GM23338 (cell line): ENCODE measurements at regions not wholly inside any gene's neighbourhood (a gene's known extent, or its start where the extent isn't known, plus 50 kb on each side); places are given as distances from the start of the nearest gene placed in this dataset.

Source experiments
- ATAC-seq: fragments of 200-7000 bp; cut with Tn5 transposase; 3 replicates; pipeline ENCODE4 v1.9.1; 2020
- DNase-seq: peaks from one replicate; pipeline ENCODE4 v3.0.0-alpha.2; 2015; ENCODE audit warnings: low spot score
- H2AFZ ChIP-seq: fragments of 200-600 bp; sonication (generic); 2 replicates; pipeline ENCODE4 v1.8.0; 2016; ENCODE audit warnings: antibody characterized with exemption, mild to moderate bottlenecking, moderate library complexity
- H3F3A ChIP-seq: fragments of 200-600 bp; sonication (generic); replicated peaks from 2 replicates; pipeline ENCODE4 v1.8.0; 2017; ENCODE audit warnings: antibody characterized with exemption, mixed run types, low read depth
- H3K27ac ChIP-seq: fragments of 200-600 bp; sonication (generic); 2 replicates; pipeline ENCODE4 v1.6.1; 2016; ENCODE audit warnings: low read depth
- H3K27me3 ChIP-seq: fragments of 200-600 bp; sonication (generic); 2 replicates; pipeline ENCODE4 v1.8.0; 2016; ENCODE audit warnings: mild to moderate bottlenecking, mixed run types, moderate library complexity; ENCODE audit not compliant: insufficient read depth
- H3K36me3 ChIP-seq: fragments of 200-600 bp; sonication (generic); 2 replicates; pipeline ENCODE4 v1.8.0; 2016; ENCODE audit warnings: mild to moderate bottlenecking; ENCODE audit not compliant: insufficient read depth
- H3K4me1 ChIP-seq: fragments of 200-600 bp; sonication (generic); 2 replicates; pipeline ENCODE4 v1.8.0; 2016; ENCODE audit warnings: mild to moderate bottlenecking, moderate library complexity; ENCODE audit not compliant: insufficient read depth
- H3K4me2 ChIP-seq: fragments of 200-600 bp; sonication (generic); 2 replicates; pipeline ENCODE4 v1.7.1; 2017; ENCODE audit warnings: mixed run types
- H3K4me3 ChIP-seq: fragments of 200-600 bp; sonication (generic); 2 replicates; pipeline ENCODE4 v1.6.1; 2016; ENCODE audit warnings: mixed run types
- H3K79me2 ChIP-seq: fragments of 200-600 bp; sonication (generic); replicated peaks from 2 replicates; pipeline ENCODE4 v1.8.0; 2017; ENCODE audit warnings: mild to moderate bottlenecking; ENCODE audit not compliant: insufficient read depth
- H3K9me2 ChIP-seq: fragments of 200-600 bp; sonication (generic); 2 replicates; pipeline ENCODE4 v1.8.0; 2017; ENCODE audit not compliant: insufficient read depth
- H4K20me1 ChIP-seq: fragments of 200-600 bp; sonication (generic); replicated peaks from 2 replicates; pipeline ENCODE4 v1.8.0; 2017; ENCODE audit warnings: mild to moderate bottlenecking; ENCODE audit not compliant: insufficient read depth
- H3K27ac Mint-ChIP-seq: 2 replicates; pipeline ENCODE4 v1.8.0; 2020; ENCODE audit warnings: inconsistent platforms, mild to moderate bottlenecking, moderate library complexity, mixed read lengths
- H3K27me3 Mint-ChIP-seq: 3 replicates; pipeline ENCODE4 v1.8.0; 2022; ENCODE audit warnings: low read depth, mild to moderate bottlenecking, moderate library complexity, mixed read lengths, inconsistent platforms; ENCODE audit not compliant: insufficient read depth, poor library complexity
- H3K36me3 Mint-ChIP-seq: 3 replicates; pipeline ENCODE4 v1.8.0; 2021; ENCODE audit warnings: low read depth, mild to moderate bottlenecking, inconsistent platforms, moderate library complexity, mixed read lengths
- H3K4me1 Mint-ChIP-seq: 3 replicates; pipeline ENCODE4 v1.8.0; 2020; ENCODE audit warnings: mild to moderate bottlenecking, inconsistent platforms, mixed read lengths
- H3K4me3 Mint-ChIP-seq: 3 replicates; pipeline ENCODE4 v1.8.0; 2021; ENCODE audit warnings: moderate library complexity, mild to moderate bottlenecking, inconsistent platforms, mixed read lengths
- H3K9me3 Mint-ChIP-seq: 3 replicates; pipeline ENCODE4 v1.8.0; 2020; ENCODE audit warnings: moderate library complexity, mild to moderate bottlenecking, inconsistent platforms, mixed read lengths
- CREB1 ChIP-seq: fragments of 250-450 bp; sonication (Bioruptor Pico); IDR thresholded peaks from 2 replicates; pipeline ENCODE4 v1.5.0; 2020; ENCODE audit warnings: low read depth, mild to moderate bottlenecking, moderate library complexity
- EZH2phosphoT487 ChIP-seq: fragments of 200-600 bp; sonication (generic); IDR thresholded peaks from one replicate; pipeline ENCODE4 v1.8.1; 2018; ENCODE audit warnings: antibody characterized with exemption; ENCODE audit not compliant: unreplicated experiment
- JUNB ChIP-seq: IDR thresholded peaks from one replicate; pipeline ENCODE4 v1.6.1; 2016; ENCODE audit warnings: antibody characterized with exemption; ENCODE audit not compliant: unreplicated experiment
- NANOG ChIP-seq: IDR thresholded peaks from 2 replicates; pipeline ENCODE4 v1.6.1; 2016; ENCODE audit warnings: antibody characterized with exemption, borderline replicate concordance
- ZNF331 ChIP-seq: fragments of 250-450 bp; sonication (Bioruptor Pico); IDR thresholded peaks from 2 replicates; pipeline ENCODE4 v1.5.0; 2020; ENCODE audit warnings: low read depth, mild to moderate bottlenecking, moderate library complexity
- ZNF462 ChIP-seq: fragments of 250-450 bp; sonication (Bioruptor Pico); IDR thresholded peaks from 2 replicates; pipeline ENCODE4 v1.5.0; 2020; ENCODE audit warnings: mild to moderate bottlenecking, moderate library complexity
- TF ChIP-seq, protein P1 (sequence below), 2 experiments: fragments of 200-600 bp in 1 of 2; sonication (generic) in 1 of 2; conservative IDR thresholded peaks; 2 replicates each; pipeline versions ENCODE4 v1.5.1 to v1.6.1; 2016 to 2017; ENCODE audit warnings: antibody characterized with exemption in 2 of 2, low read depth in 2 of 2, mild to moderate bottlenecking in 2 of 2, moderate library complexity in 1 of 2

DNA sequence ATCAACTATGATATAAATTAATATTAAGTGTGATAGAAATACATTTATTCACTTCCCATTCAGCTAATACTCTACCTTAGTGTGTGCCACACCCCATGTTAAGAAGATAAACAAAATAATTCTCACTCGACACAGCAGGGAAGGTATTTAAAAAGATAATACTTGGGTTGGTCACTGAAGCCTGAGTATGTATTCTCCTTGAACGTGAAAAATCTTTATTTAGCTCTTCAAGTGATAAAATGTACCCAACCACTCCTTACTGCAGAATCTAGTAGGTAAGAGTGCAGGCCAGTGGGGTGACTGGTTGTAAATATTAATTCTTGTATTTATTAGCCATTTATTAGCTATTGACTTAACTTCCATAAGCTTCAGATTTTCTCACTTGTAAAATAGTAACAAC lies 372.7 kb upstream of the THBS1 start (continued):
- TF ChIP-seq ZNF462 (CRISPR knock-in tag) (no peak), ZNF331 (no peak)
- TF ChIP-seq, protein P1, sequence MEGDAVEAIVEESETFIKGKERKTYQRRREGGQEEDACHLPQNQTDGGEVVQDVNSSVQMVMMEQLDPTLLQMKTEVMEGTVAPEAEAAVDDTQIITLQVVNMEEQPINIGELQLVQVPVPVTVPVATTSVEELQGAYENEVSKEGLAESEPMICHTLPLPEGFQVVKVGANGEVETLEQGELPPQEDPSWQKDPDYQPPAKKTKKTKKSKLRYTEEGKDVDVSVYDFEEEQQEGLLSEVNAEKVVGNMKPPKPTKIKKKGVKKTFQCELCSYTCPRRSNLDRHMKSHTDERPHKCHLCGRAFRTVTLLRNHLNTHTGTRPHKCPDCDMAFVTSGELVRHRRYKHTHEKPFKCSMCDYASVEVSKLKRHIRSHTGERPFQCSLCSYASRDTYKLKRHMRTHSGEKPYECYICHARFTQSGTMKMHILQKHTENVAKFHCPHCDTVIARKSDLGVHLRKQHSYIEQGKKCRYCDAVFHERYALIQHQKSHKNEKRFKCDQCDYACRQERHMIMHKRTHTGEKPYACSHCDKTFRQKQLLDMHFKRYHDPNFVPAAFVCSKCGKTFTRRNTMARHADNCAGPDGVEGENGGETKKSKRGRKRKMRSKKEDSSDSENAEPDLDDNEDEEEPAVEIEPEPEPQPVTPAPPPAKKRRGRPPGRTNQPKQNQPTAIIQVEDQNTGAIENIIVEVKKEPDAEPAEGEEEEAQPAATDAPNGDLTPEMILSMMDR (conservative IDR thresholded peaks at IDR 0.05; ENCODE audit: low read depth in 2 of 2) = no peak

GRCh38 chr15:39209548-39210211 lies 371.2 kb upstream of the THBS1 start:
- Histone ChIP-seq H3F3A (no peaks in the 10 kb centered on the region), H3K36me3 (no peaks in the 10 kb centered on the region), H3K27me3 (no peaks in the 10 kb centered on the region), H2AFZ (no peak overlapping the region), H3K4me3 (no peak overlapping the region), H3K27ac (no peak overlapping the region), H3K4me2 (no peak overlapping the region), H4K20me1 (no peaks in the 10 kb centered on the region), H3K9me2 (peaks cover 6% of the 10 kb centered on the region), H3K79me2 (no peaks in the 10 kb centered on the region), H3K4me1 (peaks cover 9% of the 10 kb centered on the region; the same call in 1 of the 2 replicates)
- Mint-ChIP-seq H3K9me3 (peaks cover 20% of the 10 kb centered on the region), H3K36me3 (peaks cover 18% of the 10 kb centered on the region; the same call in 2 of the 3 replicates), H3K27ac (no peak overlapping the region), H3K27me3 (no peaks in the 10 kb centered on the region), H3K4me1 (peaks cover 20% of the 10 kb centered on the region), H3K4me3 (no peak overlapping the region)
- DNase-seq (no peak), ATAC-seq (no peak)
- TF ChIP-seq CREB1 (CRISPR knock-in tag) = no peak
- no peak for TF ChIP-seq ZNF462 (CRISPR knock-in tag)
- no peak for TF ChIP-seq EZH2phosphoT487
- no peak for TF ChIP-seq JUNB
- TF ChIP-seq NANOG = no peak
- no peak for TF ChIP-seq ZNF331
